ENCODE measurements at regions not wholly inside any gene's neighbourhood (a gene's known extent, or its start where the extent isn't known, plus 50 kb on each side); places are given as distances from the start of the nearest gene placed in this dataset.

- TF ChIP-seq, protein P1, sequence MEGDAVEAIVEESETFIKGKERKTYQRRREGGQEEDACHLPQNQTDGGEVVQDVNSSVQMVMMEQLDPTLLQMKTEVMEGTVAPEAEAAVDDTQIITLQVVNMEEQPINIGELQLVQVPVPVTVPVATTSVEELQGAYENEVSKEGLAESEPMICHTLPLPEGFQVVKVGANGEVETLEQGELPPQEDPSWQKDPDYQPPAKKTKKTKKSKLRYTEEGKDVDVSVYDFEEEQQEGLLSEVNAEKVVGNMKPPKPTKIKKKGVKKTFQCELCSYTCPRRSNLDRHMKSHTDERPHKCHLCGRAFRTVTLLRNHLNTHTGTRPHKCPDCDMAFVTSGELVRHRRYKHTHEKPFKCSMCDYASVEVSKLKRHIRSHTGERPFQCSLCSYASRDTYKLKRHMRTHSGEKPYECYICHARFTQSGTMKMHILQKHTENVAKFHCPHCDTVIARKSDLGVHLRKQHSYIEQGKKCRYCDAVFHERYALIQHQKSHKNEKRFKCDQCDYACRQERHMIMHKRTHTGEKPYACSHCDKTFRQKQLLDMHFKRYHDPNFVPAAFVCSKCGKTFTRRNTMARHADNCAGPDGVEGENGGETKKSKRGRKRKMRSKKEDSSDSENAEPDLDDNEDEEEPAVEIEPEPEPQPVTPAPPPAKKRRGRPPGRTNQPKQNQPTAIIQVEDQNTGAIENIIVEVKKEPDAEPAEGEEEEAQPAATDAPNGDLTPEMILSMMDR (IDR thresholded peaks at IDR 0.05; ENCODE audit: low read length): no peak
- TF ChIP-seq EZH2 (optimal IDR thresholded peaks at IDR 0.05; ENCODE audit: low read depth, low read length) (no peak), EZH2phosphoT487 (IDR thresholded peaks at IDR 0.05; ENCODE audit: low read length) (no peak)
- Histone ChIP-seq H3K9me3 (replicated peaks; ENCODE audit: insufficient read depth, low read length) (no peaks in the 10 kb centered on the region), H3K9me2 (replicated peaks; ENCODE audit: insufficient read depth, low read length) (no peaks in the 10 kb centered on the region), H3K4me1 (ENCODE audit: low read length) (no peaks in the 10 kb centered on the region), H4K20me1 (ENCODE audit: insufficient read depth, low read length) (no peaks in the 10 kb centered on the region), H3K27me3 (replicated peaks; ENCODE audit: insufficient read depth, low read length) (no peaks in the 10 kb centered on the region), H2AFZ (ENCODE audit: low read length) (no peak overlapping the region), H3K4me2 (ENCODE audit: low read depth, low read length) (no peak overlapping the region), H3K79me2 (ENCODE audit: low read length) (no peaks in the 10 kb centered on the region), H3F3A (ENCODE audit: insufficient read depth, low read length) (no peaks in the 10 kb centered on the region), H3K9ac (ENCODE audit: low read length) (no peak overlapping the region), H3K4me3 (ENCODE audit: low read length) (no peak overlapping the region), H3K36me3 (replicated peaks; ENCODE audit: insufficient read depth, low read length) (no peaks in the 10 kb centered on the region), H3K27ac (ENCODE audit: low read length) (no peak overlapping the region)
- DNase-seq: no peak
These were observed 148.1 kb downstream of the ACKR3 start for GRCh38 chr2:236717729-236718128.

DNA sequence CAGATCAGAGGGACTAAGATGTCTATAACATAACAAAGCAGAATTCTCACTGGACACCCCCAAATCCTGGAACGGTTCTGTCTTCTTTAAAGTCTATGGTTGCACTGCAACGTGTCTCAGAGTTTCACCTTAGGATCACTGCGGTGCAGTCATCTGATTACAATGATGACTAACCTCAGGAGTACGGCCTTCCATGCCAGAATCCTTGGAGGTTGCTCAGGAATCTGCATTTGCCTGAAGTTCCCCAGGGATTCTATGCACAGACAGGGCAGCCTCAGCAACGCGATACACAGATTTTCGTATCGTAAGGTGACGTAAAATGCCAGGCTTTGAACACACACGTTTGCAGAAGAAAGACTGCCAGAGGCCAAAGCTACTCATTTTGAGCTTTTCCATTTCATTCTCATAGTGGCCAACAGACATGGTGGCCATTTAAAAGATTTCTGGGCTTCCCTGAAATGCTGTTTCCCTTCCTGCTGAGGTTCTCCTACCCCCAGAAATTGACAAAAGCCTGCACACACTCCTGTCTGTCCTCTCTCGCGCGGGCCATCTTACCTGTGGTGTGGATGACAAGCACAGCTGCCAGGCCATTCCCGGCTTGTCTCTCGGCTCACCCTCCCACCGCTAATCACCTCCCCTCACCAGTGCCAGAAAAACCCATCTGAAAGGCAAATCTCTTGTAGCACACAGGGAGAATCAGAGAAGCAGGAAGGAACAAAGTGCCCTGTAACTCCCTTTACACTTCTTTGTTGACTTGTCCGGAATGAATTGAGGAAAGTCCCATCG is 148.8 kb downstream of the ACKR3 start:
- Histone ChIP-seq H3K4me1 (ENCODE audit: low read length) (no peaks in the 10 kb centered on the region), H2AFZ (ENCODE audit: low read length) (no peak overlapping the region), H4K20me1 (ENCODE audit: insufficient read depth, low read length) (no peaks in the 10 kb centered on the region), H3K9ac (ENCODE audit: low read length) (no peak overlapping the region), H3K4me3 (ENCODE audit: low read length) (no peak overlapping the region), H3K9me2 (replicated peaks; ENCODE audit: insufficient read depth, low read length) (no peaks in the 10 kb centered on the region), H3K36me3 (replicated peaks; ENCODE audit: insufficient read depth, low read length) (no peaks in the 10 kb centered on the region), H3K27me3 (replicated peaks; ENCODE audit: insufficient read depth, low read length) (no peaks in the 10 kb centered on the region), H3K27ac (ENCODE audit: low read length) (no peak overlapping the region), H3K4me2 (ENCODE audit: low read depth, low read length) (no peak overlapping the region), H3K9me3 (replicated peaks; ENCODE audit: insufficient read depth, low read length) (no peaks in the 10 kb centered on the region), H3K79me2 (ENCODE audit: low read length) (no peaks in the 10 kb centered on the region), H3F3A (ENCODE audit: insufficient read depth, low read length) (no peaks in the 10 kb centered on the region)
- no peak for DNase-seq
- TF ChIP-seq EZH2phosphoT487 (IDR thresholded peaks at IDR 0.05; ENCODE audit: low read length): no peak
- TF ChIP-seq, protein P1 (IDR thresholded peaks at IDR 0.05; ENCODE audit: low read length): no peak
- TF ChIP-seq EZH2 (optimal IDR thresholded peaks at IDR 0.05; ENCODE audit: low read depth, low read length): no peak

DNA sequence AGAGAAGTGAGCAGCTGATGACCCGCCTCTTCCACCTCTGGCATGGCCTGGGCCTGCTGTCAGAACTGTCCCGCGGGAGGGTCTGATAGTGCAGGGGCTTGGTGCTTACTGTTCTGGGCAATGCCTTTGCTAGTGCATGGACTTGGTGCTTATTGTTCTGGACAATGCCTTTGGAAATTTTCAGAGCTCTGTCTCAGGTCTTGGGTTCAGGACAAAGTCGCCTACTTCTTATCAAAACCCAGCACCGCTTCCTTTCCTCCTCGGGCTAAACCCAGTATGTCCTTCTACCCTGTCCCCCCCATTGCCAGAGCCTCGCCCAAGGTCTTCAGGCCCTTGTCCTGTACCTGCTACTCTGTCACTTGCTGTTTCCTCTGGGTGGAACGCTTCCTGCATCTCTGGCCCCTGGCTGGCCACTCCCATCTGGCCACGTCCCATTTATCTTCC is 149.6 kb downstream of the ACKR3 start:
- no peak overlapping the region for H2AFZ ChIP-seq (ENCODE audit: low read length)
- H3K27me3 ChIP-seq (replicated peaks; ENCODE audit: insufficient read depth, low read length): no peaks in the 10 kb centered on the region
- no peaks in the 10 kb centered on the region for H3K9me3 ChIP-seq (replicated peaks; ENCODE audit: insufficient read depth, low read length)
- H3K9ac ChIP-seq (ENCODE audit: low read length): no peak overlapping the region
- H3K27ac ChIP-seq (ENCODE audit: low read length): no peak overlapping the region
- no peak overlapping the region for H3K4me3 ChIP-seq (ENCODE audit: low read length)
- no peaks in the 10 kb centered on the region for H3K9me2 ChIP-seq (replicated peaks; ENCODE audit: insufficient read depth, low read length)
- TF ChIP-seq EZH2 (optimal IDR thresholded peaks at IDR 0.05; ENCODE audit: low read depth, low read length) (no peak), EZH2phosphoT487 (IDR thresholded peaks at IDR 0.05; ENCODE audit: low read length) (no peak)
- TF ChIP-seq, protein P1 (IDR thresholded peaks at IDR 0.05; ENCODE audit: low read length): no peak
- H3K36me3 ChIP-seq (replicated peaks; ENCODE audit: insufficient read depth, low read length): no peaks in the 10 kb centered on the region
- no peaks in the 10 kb centered on the region for H3K79me2 ChIP-seq (ENCODE audit: low read length)
- no peaks in the 10 kb centered on the region for H3K4me1 ChIP-seq (ENCODE audit: low read length)
- DNase-seq: no peak
- no peaks in the 10 kb centered on the region for H4K20me1 ChIP-seq (ENCODE audit: insufficient read depth, low read length)
- H3F3A ChIP-seq (ENCODE audit: insufficient read depth, low read length): no peaks in the 10 kb centered on the region
- no peak overlapping the region for H3K4me2 ChIP-seq (ENCODE audit: low read depth, low read length)
